ENCODE measurements at regions not wholly inside any gene's neighbourhood (a gene's known extent, or its start where the extent isn't known, plus 50 kb on each side); places are given as distances from the start of the nearest gene placed in this dataset.
"Not testable (repeated sequence)": the region's sequence is repeated elsewhere in the genome, so short reads cannot be mapped to it uniquely, and the experiment has no call there.

- no peak for DNase-seq
These were observed 671.1 kb upstream of the INTU start for GRCh38 chr4:126961661-126962060.

GRCh38 chr4:126965877-126966276 is 666.9 kb upstream of the INTU start:
- no peak for DNase-seq

GRCh38 chr4:126969360-126970235 is 663.2 kb upstream of the INTU start:
- DNase-seq = no peak

- DNase-seq = no peak
These were observed 659.6 kb upstream of the INTU start for GRCh38 chr4:126973201-126973600.

GRCh38 chr4:126976850-126977632 is 655.7 kb upstream of the INTU start:
- no peak for DNase-seq

- no peak for DNase-seq
These were observed 646.8 kb upstream of the INTU start for GRCh38 chr4:126986005-126986404.

GRCh38 chr4:126986828-126987227 is 645.9 kb upstream of the INTU start:
- DNase-seq = no peak

GRCh38 chr4:126991965-126992364 is 640.8 kb upstream of the INTU start:
- no peak for DNase-seq

GRCh38 chr4:126992910-126993309 is 639.8 kb upstream of the INTU start:
- DNase-seq = no peak

GRCh38 chr4:126993351-126993750 is 639.4 kb upstream of the INTU start:
- DNase-seq = no peak

- no peak for DNase-seq
These were observed 637.5 kb upstream of the INTU start for GRCh38 chr4:126995235-126995634.

GRCh38 chr4:127000110-127000509 is 632.6 kb upstream of the INTU start:
- DNase-seq = no peak

GRCh38 chr4:127000846-127001245 is 631.9 kb upstream of the INTU start:
- no peak for DNase-seq

- DNase-seq = no peak
These were observed 630.8 kb upstream of the INTU start for GRCh38 chr4:127001933-127002332.

GRCh38 chr4:127006446-127006877 is 626.3 kb upstream of the INTU start:
- no peak for DNase-seq

GRCh38 chr4:127007305-127007704 is 625.5 kb upstream of the INTU start:
- DNase-seq = no peak

- no peak for DNase-seq
These were observed 620.2 kb upstream of the INTU start for GRCh38 chr4:127012549-127012948.

- DNase-seq = no peak
These were observed 617.1 kb upstream of the INTU start for GRCh38 chr4:127015667-127016117.

GRCh38 chr4:127018381-127018780 is 614.4 kb upstream of the INTU start:
- DNase-seq = no peak

GRCh38 chr4:127020831-127021230 is 611.9 kb upstream of the INTU start:
- DNase-seq = not testable (repeated sequence)

GRCh38 chr4:127036296-127036695 is 596.5 kb upstream of the INTU start:
- no peak for DNase-seq

GRCh38 chr4:127045861-127046260 is 586.9 kb upstream of the INTU start:
- no peak for DNase-seq

- no peak for DNase-seq
These were observed 584.8 kb upstream of the INTU start for GRCh38 chr4:127047930-127048329.
